Tibial nerve (tissue), 3 donors: ENCODE measurements at regions not wholly inside any gene's neighbourhood (a gene's known extent, or its start where the extent isn't known, plus 50 kb on each side); places are given as distances from the start of the nearest gene placed in this dataset.

Experiments
- POLR2A ChIP-seq, 2 donors: fragments of 450-650 bp; IDR thresholded peaks; one replicate each; pipeline ENCODE4 v1.6.1; 2017; ENCODE audit warnings: antibody characterized with exemption in 2 of 2, mild to moderate bottlenecking in 2 of 2, moderate library complexity in 2 of 2
- TF ChIP-seq, protein P1 (sequence below), 5 experiments: fragments of 200-600 bp in 3 of 5; fragments of 450-650 bp in 2 of 5; sonication (generic) in 3 of 5; IDR thresholded peaks; one replicate each; pipeline ENCODE4 v1.5.1; 2016 to 2019; ENCODE audit warnings: antibody characterized with exemption in 5 of 5, mild to moderate bottlenecking in 3 of 5, moderate library complexity in 2 of 5

DNA sequence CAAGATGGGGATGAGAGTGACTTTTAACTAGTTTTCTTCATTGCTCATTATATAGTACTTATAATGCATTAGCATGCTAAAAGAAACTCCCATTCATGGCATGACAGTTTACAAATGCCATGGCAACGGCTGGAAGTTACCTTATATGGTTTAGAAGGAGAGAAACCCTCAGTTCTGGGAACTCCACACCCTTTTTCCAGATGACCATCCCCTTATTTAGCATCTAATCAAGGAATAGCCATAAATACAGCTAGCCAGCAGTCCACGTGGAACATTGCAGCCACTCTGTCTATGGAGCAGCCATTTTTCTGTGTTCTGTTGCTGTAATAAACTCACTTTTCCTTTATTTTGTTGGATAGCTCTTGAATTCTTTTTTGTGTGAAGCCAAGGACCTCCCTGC, 1137.8 kb downstream of the CDH18 start:
- TF ChIP-seq, protein P1, sequence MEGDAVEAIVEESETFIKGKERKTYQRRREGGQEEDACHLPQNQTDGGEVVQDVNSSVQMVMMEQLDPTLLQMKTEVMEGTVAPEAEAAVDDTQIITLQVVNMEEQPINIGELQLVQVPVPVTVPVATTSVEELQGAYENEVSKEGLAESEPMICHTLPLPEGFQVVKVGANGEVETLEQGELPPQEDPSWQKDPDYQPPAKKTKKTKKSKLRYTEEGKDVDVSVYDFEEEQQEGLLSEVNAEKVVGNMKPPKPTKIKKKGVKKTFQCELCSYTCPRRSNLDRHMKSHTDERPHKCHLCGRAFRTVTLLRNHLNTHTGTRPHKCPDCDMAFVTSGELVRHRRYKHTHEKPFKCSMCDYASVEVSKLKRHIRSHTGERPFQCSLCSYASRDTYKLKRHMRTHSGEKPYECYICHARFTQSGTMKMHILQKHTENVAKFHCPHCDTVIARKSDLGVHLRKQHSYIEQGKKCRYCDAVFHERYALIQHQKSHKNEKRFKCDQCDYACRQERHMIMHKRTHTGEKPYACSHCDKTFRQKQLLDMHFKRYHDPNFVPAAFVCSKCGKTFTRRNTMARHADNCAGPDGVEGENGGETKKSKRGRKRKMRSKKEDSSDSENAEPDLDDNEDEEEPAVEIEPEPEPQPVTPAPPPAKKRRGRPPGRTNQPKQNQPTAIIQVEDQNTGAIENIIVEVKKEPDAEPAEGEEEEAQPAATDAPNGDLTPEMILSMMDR (IDR thresholded peaks at IDR 0.05) = no peak
- no peak for TF ChIP-seq POLR2A (IDR thresholded peaks at IDR 0.05)
